OCI-LY3 (cell line): ENCODE measurements at regions not wholly inside any gene's neighbourhood (a gene's known extent, or its start where the extent isn't known, plus 50 kb on each side); places are given as distances from the start of the nearest gene placed in this dataset.

Experiments
- H2AFZ ChIP-seq: fragments of 200-600, 300-600 bp; shearing (Covaris generic); 2 replicates; pipeline ENCODE4 v1.6.0; 2014; ENCODE audit warnings: antibody characterized with exemption, low read depth, low read length
- H3K27ac ChIP-seq: fragments of 200-600, 300-600 bp; sonication (generic); 2 replicates; pipeline ENCODE4 v1.5.1; 2014; ENCODE audit warnings: mild to moderate bottlenecking, low read length, moderate library complexity, mixed read lengths
- H3K27me3 ChIP-seq: fragments of 200-600, 300-600 bp; sonication (generic); 2 replicates; pipeline ENCODE4 v1.6.1; 2014; ENCODE audit warnings: low read depth, low read length, mixed read lengths
- H3K36me3 ChIP-seq: fragments of 200-600, 300-600 bp; sonication (generic); replicated peaks from 2 replicates; pipeline ENCODE3; 2014; ENCODE audit warnings: low read depth, low read length, mixed read lengths
- H3K4me1 ChIP-seq: fragments of 300-600, 200-600 bp; sonication (generic); 2 replicates; pipeline ENCODE4 v1.6.1; 2014; ENCODE audit warnings: low read length, mixed read lengths
- H3K4me2 ChIP-seq: fragments of 200-600, 300-600 bp; sonication (generic); 2 replicates; pipeline ENCODE4 v1.6.1; 2014; ENCODE audit warnings: low read length, mixed read lengths
- H3K4me3 ChIP-seq: fragments of 300-600, 200-600 bp; sonication (generic); 2 replicates; pipeline ENCODE4 v1.5.1; 2014; ENCODE audit warnings: antibody characterized with exemption, mild to moderate bottlenecking, low read length, moderate library complexity
- H3K79me2 ChIP-seq: fragments of 300-600, 200-600 bp; shearing (Covaris generic); 2 replicates; pipeline ENCODE4 v1.6.1; 2014; ENCODE audit warnings: mild to moderate bottlenecking, low read length, mixed read lengths
- H3K9ac ChIP-seq: fragments of 300-600, 200-600 bp; shearing (Covaris generic); 2 replicates; pipeline ENCODE4 v1.6.0; 2014; ENCODE audit warnings: mild to moderate bottlenecking, low read length, moderate library complexity
- H3K9me3 ChIP-seq: fragments of 200-600, 300-600 bp; shearing (Covaris generic); 2 replicates; pipeline ENCODE4 v1.6.1; 2014; ENCODE audit warnings: low read length, mixed read lengths; ENCODE audit not compliant: insufficient read depth
- H4K20me1 ChIP-seq: fragments of 200-600, 300-600 bp; sonication (generic); 2 replicates; pipeline ENCODE4 v1.6.1; 2016; ENCODE audit warnings: low read length, mixed read lengths; ENCODE audit not compliant: insufficient read depth
- CTCF ChIP-seq: fragments of 200-600, 300-600 bp; sonication (generic); IDR thresholded peaks from 2 replicates; pipeline ENCODE4 v1.5.1; 2014; ENCODE audit warnings: antibody characterized with exemption, low read length, low read depth
- EZH2phosphoT487 ChIP-seq: fragments of 200-600 bp; shearing (Covaris generic); IDR thresholded peaks from 2 replicates; pipeline ENCODE4 v1.6.1; 2018; ENCODE audit warnings: antibody characterized with exemption, mixed run types, low read depth

GRCh38 chr2:234623521-234623991 is 126.7 kb upstream of the ARL4C start:
- Histone ChIP-seq H4K20me1 (no peaks in the 10 kb centered on the region), H3K9me3 (no peaks in the 10 kb centered on the region), H3K4me2 (no peak overlapping the region), H3K4me3 (no peak overlapping the region), H3K9ac (no peak overlapping the region), H3K36me3 (no peaks in the 10 kb centered on the region), H3K27ac (no peak overlapping the region), H3K27me3 (no peaks in the 10 kb centered on the region), H2AFZ (no peak overlapping the region), H3K79me2 (no peaks in the 10 kb centered on the region), H3K4me1 (no peaks in the 10 kb centered on the region)
- TF ChIP-seq CTCF, result no peak
- no peak for TF ChIP-seq EZH2phosphoT487

GRCh38 chr2:234621120-234621519 is 124.2 kb upstream of the ARL4C start:
- TF ChIP-seq CTCF, result no peak
- no peak for TF ChIP-seq EZH2phosphoT487
- Histone ChIP-seq H3K36me3 (no peaks in the 10 kb centered on the region), H3K79me2 (no peaks in the 10 kb centered on the region), H3K9me3 (no peaks in the 10 kb centered on the region), H3K27me3 (no peaks in the 10 kb centered on the region), H4K20me1 (no peaks in the 10 kb centered on the region), H3K4me2 (no peak overlapping the region), H3K4me3 (no peak overlapping the region), H2AFZ (no peak overlapping the region), H3K9ac (no peak overlapping the region), H3K4me1 (no peaks in the 10 kb centered on the region), H3K27ac (no peak overlapping the region)

- Histone ChIP-seq H3K9me3 (no peaks in the 10 kb centered on the region), H3K4me3 (no peak overlapping the region), H3K79me2 (no peaks in the 10 kb centered on the region), H4K20me1 (no peaks in the 10 kb centered on the region), H3K36me3 (no peaks in the 10 kb centered on the region), H3K27ac (no peak overlapping the region), H3K4me2 (no peak overlapping the region), H3K9ac (no peak overlapping the region), H3K27me3 (no peaks in the 10 kb centered on the region), H3K4me1 (no peaks in the 10 kb centered on the region), H2AFZ (no peak overlapping the region)
- no peak for TF ChIP-seq EZH2phosphoT487
- no peak for TF ChIP-seq CTCF
These were observed 123.1 kb upstream of the ARL4C start for GRCh38 chr2:234620018-234620417.

GRCh38 chr2:234615643-234616356 is 118.9 kb upstream of the ARL4C start:
- Histone ChIP-seq H3K36me3 (no peaks in the 10 kb centered on the region), H3K79me2 (no peaks in the 10 kb centered on the region), H3K4me2 (no peak overlapping the region), H3K9ac (no peak overlapping the region), H3K27ac (no peak overlapping the region), H3K4me1 (no peaks in the 10 kb centered on the region), H3K9me3 (no peaks in the 10 kb centered on the region), H2AFZ (no peak overlapping the region), H3K4me3 (no peak overlapping the region), H3K27me3 (no peaks in the 10 kb centered on the region), H4K20me1 (no peaks in the 10 kb centered on the region)
- no peak for TF ChIP-seq EZH2phosphoT487
- TF ChIP-seq CTCF, result no peak
